GM13976 (cell line): ENCODE measurements at regions not wholly inside any gene's neighbourhood (a gene's known extent, or its start where the extent isn't known, plus 50 kb on each side); places are given as distances from the start of the nearest gene placed in this dataset.

Source experiments
- DNase-seq: peaks from one replicate; pipeline ENCODE4 v3.0.0; 2012; ENCODE audit warnings: low spot score
- in situ Hi-C: fragments of 300-500 bp; cut with MboI; formaldehyde crosslinking; loops from one replicate; pipeline ENCODE4 v1.12.0; 2022; ENCODE audit warnings: low sequenced_read_pairs, mixed read lengths, inconsistent platforms; ENCODE audit not compliant: unreplicated experiment
- TF ChIP-seq, protein P1 (sequence below): IDR thresholded peaks from 2 replicates; pipeline ENCODE4 v1.5.1; 2012; ENCODE audit warnings: borderline replicate concordance, mild to moderate bottlenecking; ENCODE audit not compliant: insufficient read depth; ENCODE audit errors: extremely low read depth, missing control alignments, control extremely low read depth

DNA sequence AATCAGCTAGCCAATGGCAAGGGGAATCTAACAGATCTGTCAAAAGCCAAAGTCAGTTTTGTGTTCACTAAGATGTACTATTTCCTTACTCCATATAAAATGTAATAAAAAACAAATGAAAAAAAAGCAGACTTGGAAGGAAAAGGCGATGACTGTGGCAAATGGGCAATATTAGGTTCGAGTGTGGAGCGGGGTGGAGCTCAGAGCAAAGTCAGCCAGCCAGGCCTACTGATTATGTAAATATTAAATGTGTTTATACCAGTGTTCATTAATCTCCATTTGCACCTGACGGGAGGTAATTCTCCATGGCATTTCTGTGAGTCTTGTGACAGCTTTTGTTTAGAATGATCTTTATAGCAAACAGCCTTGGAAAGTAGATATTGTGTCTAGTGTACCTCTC lies 96.2 kb upstream of the KCNMB2 start:
- no peak for DNase-seq
- TF ChIP-seq, protein P1, sequence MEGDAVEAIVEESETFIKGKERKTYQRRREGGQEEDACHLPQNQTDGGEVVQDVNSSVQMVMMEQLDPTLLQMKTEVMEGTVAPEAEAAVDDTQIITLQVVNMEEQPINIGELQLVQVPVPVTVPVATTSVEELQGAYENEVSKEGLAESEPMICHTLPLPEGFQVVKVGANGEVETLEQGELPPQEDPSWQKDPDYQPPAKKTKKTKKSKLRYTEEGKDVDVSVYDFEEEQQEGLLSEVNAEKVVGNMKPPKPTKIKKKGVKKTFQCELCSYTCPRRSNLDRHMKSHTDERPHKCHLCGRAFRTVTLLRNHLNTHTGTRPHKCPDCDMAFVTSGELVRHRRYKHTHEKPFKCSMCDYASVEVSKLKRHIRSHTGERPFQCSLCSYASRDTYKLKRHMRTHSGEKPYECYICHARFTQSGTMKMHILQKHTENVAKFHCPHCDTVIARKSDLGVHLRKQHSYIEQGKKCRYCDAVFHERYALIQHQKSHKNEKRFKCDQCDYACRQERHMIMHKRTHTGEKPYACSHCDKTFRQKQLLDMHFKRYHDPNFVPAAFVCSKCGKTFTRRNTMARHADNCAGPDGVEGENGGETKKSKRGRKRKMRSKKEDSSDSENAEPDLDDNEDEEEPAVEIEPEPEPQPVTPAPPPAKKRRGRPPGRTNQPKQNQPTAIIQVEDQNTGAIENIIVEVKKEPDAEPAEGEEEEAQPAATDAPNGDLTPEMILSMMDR: no peak
- in situ Hi-C loops: loop anchor here (10.0 to 25.0 kb wide), 2 partner anchors 515 to 872 kb away; partner anchors contain the start of gene ZNF639

DNA sequence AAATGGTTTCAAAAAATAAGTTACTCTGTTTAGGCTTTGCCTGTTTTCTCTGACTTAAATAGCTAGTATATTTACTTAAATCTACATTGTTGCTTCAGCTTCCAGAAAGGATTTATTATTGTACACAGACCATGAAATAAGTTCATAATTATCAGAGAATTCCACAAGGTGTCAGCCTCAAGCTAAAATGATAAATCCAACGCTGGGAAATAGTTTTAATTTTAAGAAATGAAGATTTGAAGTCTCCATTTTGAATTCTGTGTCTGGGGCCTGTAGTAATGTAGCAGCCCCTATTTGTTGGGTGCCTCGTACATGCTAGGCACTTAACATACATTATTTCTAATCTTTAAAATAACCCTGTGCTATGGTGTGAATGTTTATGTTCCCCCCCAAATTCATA lies 92.6 kb upstream of the KCNMB2 start:
- in situ Hi-C loops: loop anchor here (10.0 to 25.0 kb wide), 2 partner anchors 511 to 869 kb away; partner anchors contain the start of gene ZNF639
- DNase-seq: no peak
- TF ChIP-seq, protein P1: no peak

DNA sequence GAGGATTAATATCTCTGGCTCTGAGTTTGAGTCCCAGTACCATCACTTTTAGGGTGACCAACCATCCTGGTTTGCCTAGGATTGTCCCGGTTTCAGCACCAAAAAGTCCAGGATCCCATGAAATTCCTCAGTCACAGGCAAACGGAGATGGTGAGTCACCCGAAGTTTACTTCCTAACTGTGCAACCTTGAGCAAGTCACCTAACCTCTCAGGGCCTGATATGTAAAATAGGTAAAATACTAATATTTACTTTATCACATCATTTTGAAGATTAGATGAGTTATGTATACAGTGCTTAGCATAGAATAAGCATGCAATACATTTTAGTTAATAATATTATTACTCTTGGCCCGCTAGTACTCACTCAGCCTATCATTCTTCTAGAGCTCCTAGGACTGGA lies 91.1 kb upstream of the KCNMB2 start:
- DNase-seq: no peak
- in situ Hi-C loops: loop anchor here (10.0 to 25.0 kb wide), 2 partner anchors 510 to 867 kb away; partner anchors contain the start of gene ZNF639
- TF ChIP-seq, protein P1: no peak

DNA sequence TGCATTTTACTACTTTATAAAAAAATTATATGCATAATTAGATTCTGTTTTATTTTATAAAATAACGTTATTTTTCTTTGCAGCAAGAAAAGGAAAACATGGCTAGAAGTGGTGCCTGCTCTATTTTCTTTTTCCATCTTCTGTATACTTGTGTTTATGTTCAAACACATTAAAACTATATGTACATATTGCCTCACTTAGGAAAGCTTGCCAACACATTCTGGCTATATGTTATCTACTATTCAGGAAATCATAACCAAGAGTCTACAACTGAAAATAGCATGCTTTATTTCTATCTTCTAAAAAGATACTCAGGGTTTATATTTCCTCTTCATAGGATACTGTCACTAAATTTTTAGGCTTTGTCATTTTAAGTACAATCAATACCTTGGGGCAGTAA lies 90.2 kb upstream of the KCNMB2 start:
- in situ Hi-C loops: loop anchor here (10.0 to 25.0 kb wide), 2 partner anchors 509 to 866 kb away; partner anchors contain the start of gene ZNF639
- TF ChIP-seq, protein P1: no peak
- DNase-seq: no peak

DNA sequence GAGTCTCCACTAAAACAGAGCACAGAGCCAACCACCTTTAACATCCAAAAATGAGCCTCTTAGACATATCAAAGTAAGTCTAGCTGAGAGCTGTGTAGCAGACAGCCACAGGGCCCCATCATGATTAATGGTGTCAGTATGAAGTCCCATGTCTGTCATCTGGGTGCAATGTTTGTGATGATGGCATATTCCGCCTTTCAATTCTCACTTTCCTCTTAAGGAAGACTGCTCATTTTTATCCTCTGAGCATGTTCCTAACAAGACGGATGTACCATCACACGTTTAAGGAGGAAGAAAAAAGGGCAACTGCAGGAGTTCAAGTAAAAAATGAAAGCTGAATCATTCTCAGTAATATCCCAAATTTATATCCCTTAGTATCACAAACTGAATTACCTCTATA lies 85.8 kb upstream of the KCNMB2 start:
- TF ChIP-seq, protein P1: no peak
- DNase-seq: no peak

DNA sequence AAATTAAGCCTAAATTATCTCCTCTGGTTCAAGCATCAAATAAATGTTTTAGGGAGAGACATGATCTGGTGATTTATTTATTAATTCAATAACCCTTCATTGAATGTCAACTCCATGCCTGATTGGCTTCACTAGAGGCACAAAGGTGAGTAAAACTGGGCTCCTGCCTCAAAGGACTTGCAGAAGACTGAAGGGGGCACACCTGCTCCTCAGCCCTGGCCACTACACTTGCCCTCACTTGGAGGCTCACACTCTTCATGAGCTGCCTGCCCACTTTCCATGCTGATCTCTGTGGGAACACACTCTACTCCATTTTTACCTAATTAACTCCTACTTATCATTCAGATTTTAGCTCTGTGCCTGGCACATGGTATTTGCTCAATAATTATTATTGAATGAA lies 84.4 kb upstream of the KCNMB2 start:
- no peak for DNase-seq
- TF ChIP-seq, protein P1: no peak
- in situ Hi-C loops: no loop called here

More for the DNA sequence above, 85.8 kb upstream of the KCNMB2 start:
- in situ Hi-C loops: no loop called here

DNA sequence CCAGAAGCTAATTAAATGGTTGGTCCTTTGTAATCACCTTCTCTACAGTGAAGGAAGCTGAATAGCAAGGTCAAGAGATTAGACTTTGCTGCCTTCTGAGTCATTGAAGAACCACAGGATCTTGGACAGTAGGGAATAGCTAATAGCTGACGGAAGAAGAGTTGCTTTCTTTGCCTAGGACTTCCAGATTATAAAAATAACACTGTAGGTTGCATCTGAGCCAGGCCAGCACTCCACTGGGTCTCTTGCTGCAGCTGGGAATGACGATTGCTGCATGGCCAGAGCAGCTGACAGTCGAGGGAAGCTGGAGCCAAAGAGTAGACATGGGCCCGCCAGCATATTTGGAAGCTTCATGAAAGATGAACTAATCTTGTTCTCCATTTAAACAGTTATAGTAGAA lies 81.5 kb upstream of the KCNMB2 start:
- no peak for DNase-seq
- in situ Hi-C loops: no loop called here
- TF ChIP-seq, protein P1: no peak
